ENCODE measurements at regions not wholly inside any gene's neighbourhood (a gene's known extent, or its start where the extent isn't known, plus 50 kb on each side); places are given as distances from the start of the nearest gene placed in this dataset.

- H3K4me3 ChIP-seq (ENCODE audit: low read length), result no peak overlapping the region
- no peak overlapping the region for H3K27ac ChIP-seq (ENCODE audit: low read length)
- no peak overlapping the region for H2AFZ ChIP-seq (ENCODE audit: low read depth, low read length)
- no peaks in the 10 kb centered on the region for H3K36me3 ChIP-seq (ENCODE audit: insufficient read depth, low read length)
- no peak overlapping the region for H3K4me2 ChIP-seq (ENCODE audit: low read length)
- TF ChIP-seq POLR2AphosphoS5 (IDR thresholded peaks at IDR 0.05) (no peak), RAD21 (conservative IDR thresholded peaks at IDR 0.05) (no peak), CTCF (IDR thresholded peaks at IDR 0.05; ENCODE audit: poor library complexity, severe bottlenecking) (no peak), TAF1 (IDR thresholded peaks at IDR 0.05; ENCODE audit: low read depth) (no peak), MXI1 (conservative IDR thresholded peaks at IDR 0.05; ENCODE audit: poor library complexity, severe bottlenecking) (no peak), EP300 (conservative IDR thresholded peaks at IDR 0.05; ENCODE audit: poor library complexity, severe bottlenecking) (no peak), EZH2 (IDR thresholded peaks at IDR 0.05; ENCODE audit: borderline replicate concordance, insufficient read depth, low read length, poor library complexity, severe bottlenecking) (no peak), REST (IDR thresholded peaks at IDR 0.05; ENCODE audit: borderline replicate concordance) (no peak), SMC3 (conservative IDR thresholded peaks at IDR 0.05; ENCODE audit: poor library complexity) (no peak)
- H3K9me2 ChIP-seq (ENCODE audit: insufficient read depth, low read length), result no peaks in the 10 kb centered on the region
- H3K27me3 ChIP-seq (ENCODE audit: insufficient read depth, low read depth, low read length), result no peaks in the 10 kb centered on the region
- H3K79me2 ChIP-seq (replicated peaks; ENCODE audit: insufficient read depth, low read length), result no peaks in the 10 kb centered on the region
- H3K9ac ChIP-seq (ENCODE audit: low read length), result no peak overlapping the region
- no peaks in the 10 kb centered on the region for H3F3A ChIP-seq (ENCODE audit: insufficient read depth, low read length, poor library complexity, severe bottlenecking)
- H3K9me3 ChIP-seq (ENCODE audit: low read length), result no peaks in the 10 kb centered on the region
- H4K20me1 ChIP-seq (ENCODE audit: insufficient read depth), result no peaks in the 10 kb centered on the region
Measured at GRCh38 chr3:87349833-87350232, 73.4 kb upstream of the POU1F1 start.

DNA sequence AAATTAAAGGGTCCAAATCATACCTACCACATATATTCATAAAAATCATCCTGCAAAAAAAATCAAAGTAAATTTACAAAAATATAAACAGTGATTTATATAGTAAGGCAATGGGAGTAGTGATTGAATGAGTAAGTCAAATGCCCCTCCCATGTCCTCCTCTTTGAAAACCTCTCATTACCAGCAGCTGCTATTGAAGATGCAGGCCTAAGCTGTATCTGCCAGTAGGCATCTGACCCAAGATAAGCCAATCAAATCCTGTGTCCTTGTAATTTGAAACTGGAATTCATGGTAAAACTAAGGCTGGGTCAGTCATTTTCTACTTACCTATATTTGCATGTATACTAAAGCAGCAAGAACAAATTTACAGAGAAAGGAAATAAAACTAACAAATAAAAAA lies 60.4 kb upstream of the POU1F1 start:
- H3K4me2 ChIP-seq (ENCODE audit: low read length), result no peak overlapping the region
- no peaks in the 10 kb centered on the region for H3K9me3 ChIP-seq (ENCODE audit: low read length)
- H3K36me3 ChIP-seq (ENCODE audit: insufficient read depth, low read length), result no peaks in the 10 kb centered on the region
- no peaks in the 10 kb centered on the region for H3F3A ChIP-seq (ENCODE audit: insufficient read depth, low read length, poor library complexity, severe bottlenecking)
- H3K4me3 ChIP-seq (ENCODE audit: low read length), result no peak overlapping the region
- no peak for TF ChIP-seq REST (IDR thresholded peaks at IDR 0.05; ENCODE audit: borderline replicate concordance)
- TF ChIP-seq RAD21 (conservative IDR thresholded peaks at IDR 0.05), result no peak
- no peak for TF ChIP-seq MXI1 (conservative IDR thresholded peaks at IDR 0.05; ENCODE audit: poor library complexity, severe bottlenecking)
- TF ChIP-seq EP300 (conservative IDR thresholded peaks at IDR 0.05; ENCODE audit: poor library complexity, severe bottlenecking), result no peak
- TF ChIP-seq POLR2AphosphoS5 (IDR thresholded peaks at IDR 0.05), result no peak
- TF ChIP-seq EZH2 (IDR thresholded peaks at IDR 0.05; ENCODE audit: borderline replicate concordance, insufficient read depth, low read length, poor library complexity, severe bottlenecking), result no peak
- TF ChIP-seq TAF1 (IDR thresholded peaks at IDR 0.05; ENCODE audit: low read depth), result no peak
- TF ChIP-seq CTCF (IDR thresholded peaks at IDR 0.05; ENCODE audit: poor library complexity, severe bottlenecking), result no peak
- TF ChIP-seq SMC3 (conservative IDR thresholded peaks at IDR 0.05; ENCODE audit: poor library complexity), result no peak
- no peaks in the 10 kb centered on the region for H4K20me1 ChIP-seq (ENCODE audit: insufficient read depth)
- H3K9me2 ChIP-seq (ENCODE audit: insufficient read depth, low read length), result no peaks in the 10 kb centered on the region
- no peak overlapping the region for H3K27ac ChIP-seq (ENCODE audit: low read length)
- H3K27me3 ChIP-seq (ENCODE audit: insufficient read depth, low read depth, low read length), result no peaks in the 10 kb centered on the region
- no peak overlapping the region for H3K9ac ChIP-seq (ENCODE audit: low read length)
- no peaks in the 10 kb centered on the region for H3K79me2 ChIP-seq (replicated peaks; ENCODE audit: insufficient read depth, low read length)
- H2AFZ ChIP-seq (ENCODE audit: low read depth, low read length), result no peak overlapping the region

All from neural cell (in vitro differentiated cells).